Progenitor cell of endocrine pancreas (in vitro differentiated cells): ENCODE measurements at regions not wholly inside any gene's neighbourhood (a gene's known extent, or its start where the extent isn't known, plus 50 kb on each side); places are given as distances from the start of the nearest gene placed in this dataset.
"Not testable (repeated sequence)": the region's sequence is repeated elsewhere in the genome, so short reads cannot be mapped to it uniquely, and the experiment has no call there.

Source experiments
- DNase-seq: peaks from one replicate; pipeline ENCODE4 v3.0.0; 2021; ENCODE audit warnings: low spot score; ENCODE audit not compliant: unreplicated experiment
- H3K27ac Mint-ChIP-seq: 2 replicates; pipeline ENCODE4 v1.8.0; 2021; ENCODE audit warnings: mild to moderate bottlenecking, moderate library complexity, mixed read lengths
- H3K27me3 Mint-ChIP-seq: 2 replicates; pipeline ENCODE4 v1.8.0; 2021; ENCODE audit warnings: mixed read lengths
- H3K36me3 Mint-ChIP-seq: 2 replicates; pipeline ENCODE4 v1.8.0; 2022; ENCODE audit warnings: mixed read lengths; ENCODE audit not compliant: insufficient read depth
- H3K4me1 Mint-ChIP-seq: 2 replicates; pipeline ENCODE4 v1.8.0; 2021; ENCODE audit warnings: low read depth, mixed read lengths
- H3K4me3 Mint-ChIP-seq: 2 replicates; pipeline ENCODE4 v1.8.0; 2021; ENCODE audit warnings: low read depth, mild to moderate bottlenecking, moderate library complexity, mixed read lengths
- H3K9me3 Mint-ChIP-seq: 2 replicates; pipeline ENCODE4 v1.8.0; 2021; ENCODE audit warnings: low read depth, mixed read lengths
- CTCF ChIP-seq: fragments of 200-600 bp; sonication (generic); IDR thresholded peaks from one replicate; pipeline ENCODE4 v1.5.0; 2021; ENCODE audit warnings: antibody characterized with exemption, mild to moderate bottlenecking; ENCODE audit not compliant: unreplicated experiment

- Mint-ChIP-seq H3K9me3 (peaks cover 3% of the 10 kb centered on the region), H3K4me3 (no peak overlapping the region), H3K27me3 (no peaks in the 10 kb centered on the region), H3K4me1 (no peaks in the 10 kb centered on the region), H3K27ac (no peak overlapping the region), H3K36me3 (no peaks in the 10 kb centered on the region)
- DNase-seq: no peak
- no peak for TF ChIP-seq CTCF
These were observed 165.6 kb downstream of the SUDS3 start for GRCh38 chr12:118541934-118542333.

DNA sequence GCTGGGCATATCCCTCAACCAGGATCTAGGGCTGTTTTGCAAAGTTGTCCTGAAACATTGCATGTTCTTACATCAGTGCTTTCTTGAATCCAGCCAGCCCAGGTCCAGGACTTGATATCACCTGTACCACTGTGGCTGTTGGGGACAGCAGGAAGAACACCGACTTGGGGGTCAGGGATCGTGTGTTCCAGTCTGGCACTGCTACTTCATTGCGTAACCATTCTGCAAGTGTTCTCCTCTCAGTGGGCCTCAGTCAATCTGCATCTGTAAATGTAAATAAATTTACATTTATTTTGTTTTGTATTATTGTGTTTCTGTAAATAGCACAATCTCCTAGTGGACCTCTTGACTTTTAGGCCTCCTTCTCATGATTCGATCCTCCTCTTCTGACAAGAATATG, 167.3 kb downstream of the SUDS3 start:
- H3K4me1 Mint-ChIP-seq: no peaks in the 10 kb centered on the region
- no peaks in the 10 kb centered on the region for H3K27me3 Mint-ChIP-seq
- H3K27ac Mint-ChIP-seq: no peak overlapping the region
- no peak for TF ChIP-seq CTCF
- H3K4me3 Mint-ChIP-seq: no peak overlapping the region
- H3K9me3 Mint-ChIP-seq: peaks cover 5% of the 10 kb centered on the region
- H3K36me3 Mint-ChIP-seq: no peaks in the 10 kb centered on the region
- no peak for DNase-seq

GRCh38 chr12:118544569-118544968, 168.2 kb downstream of the SUDS3 start:
- H3K4me1 Mint-ChIP-seq: no peaks in the 10 kb centered on the region
- no peak overlapping the region for H3K27ac Mint-ChIP-seq
- no peak for TF ChIP-seq CTCF
- no peak for DNase-seq
- H3K27me3 Mint-ChIP-seq: no peaks in the 10 kb centered on the region
- H3K36me3 Mint-ChIP-seq: no peaks in the 10 kb centered on the region
- H3K9me3 Mint-ChIP-seq: peaks cover 5% of the 10 kb centered on the region
- H3K4me3 Mint-ChIP-seq: no peak overlapping the region

- not testable (repeated sequence) for H3K4me1 Mint-ChIP-seq, H3K4me3 Mint-ChIP-seq, DNase-seq, H3K27ac Mint-ChIP-seq, H3K36me3 Mint-ChIP-seq, H3K27me3 Mint-ChIP-seq
- peaks cover 11% of the 10 kb centered on the region for H3K9me3 Mint-ChIP-seq
These were observed 171.3 kb downstream of the SUDS3 start for GRCh38 chr12:118547606-118548005.

DNA sequence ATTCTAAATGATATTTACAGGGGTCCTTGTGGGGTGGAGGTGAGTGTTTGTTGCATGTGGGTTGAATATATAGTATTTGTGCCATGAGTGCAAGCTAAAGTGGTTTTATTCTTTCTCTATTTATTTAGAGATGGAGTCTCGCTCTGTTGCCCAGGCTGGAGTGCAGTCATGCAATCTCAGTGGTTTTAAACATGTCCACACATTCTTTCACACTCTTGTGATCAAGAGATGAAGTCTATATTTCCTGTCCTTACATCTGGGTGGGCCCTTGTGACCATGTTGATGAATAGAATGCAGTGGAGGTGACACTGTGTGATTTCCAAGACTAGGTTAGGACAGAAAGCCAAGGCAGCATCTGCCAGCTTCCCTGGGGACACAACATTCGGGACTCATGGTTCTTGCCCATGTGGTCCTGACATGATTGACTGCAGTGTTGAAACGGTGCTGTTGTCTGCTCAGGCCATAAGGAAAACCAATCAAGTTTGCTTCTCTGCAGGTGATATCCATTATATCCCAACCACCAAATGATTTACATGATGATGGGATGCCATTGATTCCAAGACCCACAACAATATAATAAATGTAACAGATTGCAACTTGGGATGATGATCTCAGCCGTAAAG, 172.6 kb downstream of the SUDS3 start:
- Mint-ChIP-seq H3K4me1 (no peaks in the 10 kb centered on the region), H3K27ac (no peak overlapping the region), H3K27me3 (no peaks in the 10 kb centered on the region), H3K4me3 (no peak overlapping the region), H3K36me3 (no peaks in the 10 kb centered on the region), H3K9me3 (peaks cover 11% of the 10 kb centered on the region)
- no peak for TF ChIP-seq CTCF
- DNase-seq: no peak

DNA sequence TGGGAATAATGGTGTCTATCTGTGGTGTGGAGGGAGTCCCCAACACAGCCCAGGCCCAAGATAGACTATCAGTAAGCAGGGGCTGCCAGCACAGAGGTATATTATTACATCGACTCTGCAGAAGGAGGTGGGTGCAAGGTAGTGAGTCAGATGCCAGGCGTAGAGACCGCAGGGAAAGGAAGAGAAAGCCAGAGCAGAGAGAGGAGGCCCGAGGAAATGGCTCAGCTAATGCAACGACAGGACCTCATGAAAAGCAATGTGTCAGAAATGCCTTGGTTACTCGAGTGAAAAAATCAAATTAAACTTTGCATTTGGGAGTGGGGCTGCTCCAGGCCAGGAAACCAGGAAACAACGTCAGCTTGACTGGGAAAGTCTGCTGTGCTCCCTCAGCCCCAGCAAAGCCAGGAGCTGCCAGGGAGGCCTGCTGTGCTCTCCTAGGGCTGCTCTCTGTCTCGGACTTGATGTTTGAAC, 173.2 kb downstream of the SUDS3 start:
- H3K36me3 Mint-ChIP-seq: no peaks in the 10 kb centered on the region
- no peak overlapping the region for H3K4me3 Mint-ChIP-seq
- H3K9me3 Mint-ChIP-seq: peaks cover 11% of the 10 kb centered on the region
- TF ChIP-seq CTCF: no peak
- DNase-seq: no peak
- H3K27ac Mint-ChIP-seq: no peak overlapping the region
- no peaks in the 10 kb centered on the region for H3K4me1 Mint-ChIP-seq
- no peaks in the 10 kb centered on the region for H3K27me3 Mint-ChIP-seq
